HCT116 (cell line): ENCODE measurements at regions not wholly inside any gene's neighbourhood (a gene's known extent, or its start where the extent isn't known, plus 50 kb on each side); places are given as distances from the start of the nearest gene placed in this dataset.

Experiments used
- ATAC-seq: fragments of 200-7000 bp; cut with Tn5 transposase; 2 replicates; pipeline ENCODE4 v1.9.1; 2020; ENCODE audit warnings: mild to moderate bottlenecking, moderate library complexity
- BruUV-seq: library from RNA; stranded (reverse); fragments of 400-500 nt; replicated peaks from 2 replicates; lab custom pipeline; 2021; lab: Mats Ljungman, UMichigan
- CTCF ChIA-PET: fragments of 300-600 bp; sonication (Branson Sonifier 250); formaldehyde crosslinking; loops from one replicate; lab custom pipeline; 2021; ENCODE audit warnings: antibody characterized with exemption; lab: Charles Lee
- POLR2A ChIA-PET: fragments of 300-600, 350-600 bp; sonication (Branson Sonifier 250); formaldehyde crosslinking; loops from one replicate; lab custom pipeline; 2021; ENCODE audit warnings: antibody characterized with exemption; lab: Charles Lee
- RAD21 ChIA-PET, 2 experiments: fragments of 300-600 bp; sonication (Branson Sonifier 250); formaldehyde crosslinking; loops; one replicate each; lab custom pipeline; 2023; ENCODE audit warnings: low total read pairs in 2 of 2; ENCODE audit not compliant: uncharacterized antibody in 2 of 2, unreplicated experiment in 2 of 2, low non-redundant PET in 1 of 2; lab: Charles Lee
- DNase-seq: peaks from one replicate; pipeline ENCODE4 v3.0.0-alpha.2; 2010; ENCODE audit warnings: low read depth, low spot score
- H2AFZ ChIP-seq: fragments of 200-600 bp; shearing (Covaris generic), sonication (generic); 2 replicates; pipeline ENCODE4 v1.6.1; 2017; ENCODE audit warnings: low read depth, mixed run types, mixed read lengths, antibody characterized with exemption, low read length; ENCODE audit not compliant: poor library complexity, severe bottlenecking
- H3K27ac ChIP-seq: 2 replicates; pipeline ENCODE4 v1.5.1; 2012; ENCODE audit warnings: low read depth, low read length
- H3K27me3 ChIP-seq: fragments of 200-600 bp; sonication (generic); 2 replicates; pipeline ENCODE4 v1.6.1; 2016; ENCODE audit warnings: mixed run types, low read length, mixed read lengths; ENCODE audit not compliant: insufficient read depth
- H3K36me3 ChIP-seq, 2 experiments: fragments of 200-500 bp in 1 of 2; fragments of 200-600 bp in 1 of 2; sonication (Bioruptor generic) in 1 of 2; sonication (generic) in 1 of 2; 2 replicates each; pipeline versions ENCODE4 v1.5.1 to v1.6.1; 2014 to 2016; ENCODE audit warnings: low read length in 2 of 2, inconsistent platforms in 1 of 2, mixed read lengths in 1 of 2, mixed run types in 1 of 2; ENCODE audit not compliant: insufficient read depth in 2 of 2, control insufficient read depth in 1 of 2
- H3K4me1 ChIP-seq, 2 experiments: fragments of 200-600 bp in 1 of 2; sonication (generic) in 1 of 2; 2 replicates each; pipeline versions ENCODE4 v1.5.1 to v1.6.1; 2012 to 2017; ENCODE audit warnings: low read length in 2 of 2, inconsistent platforms in 1 of 2, mild to moderate bottlenecking in 1 of 2, mixed read lengths in 1 of 2, mixed run types in 1 of 2, moderate library complexity in 1 of 2; ENCODE audit not compliant: insufficient read depth in 2 of 2, control insufficient read depth in 1 of 2
- H3K4me2 ChIP-seq: fragments of 200-600 bp; sonication (generic); 2 replicates; pipeline ENCODE4 v1.6.1; 2017; ENCODE audit warnings: mixed run types, low read length, mixed read lengths
- H3K4me3 ChIP-seq, 2 experiments: fragments of 200-600 bp in 1 of 2; sonication (generic) in 1 of 2; replicated peaks in 1 of 2; 2 replicates each; pipeline ENCODE4 v1.5.1; 2011 to 2016; ENCODE audit warnings: low read length in 2 of 2, control low read depth in 1 of 2, low read depth in 1 of 2, mild to moderate bottlenecking in 1 of 2, mixed read lengths in 1 of 2, mixed run types in 1 of 2
- H3K79me2 ChIP-seq: fragments of 200-600 bp; sonication (generic); 2 replicates; pipeline ENCODE4 v1.6.1; 2017; ENCODE audit warnings: mild to moderate bottlenecking, mixed run types, low read length, moderate library complexity, mixed read lengths; ENCODE audit not compliant: insufficient read depth
- H3K9ac ChIP-seq: fragments of 200-600 bp; sonication (generic); 2 replicates; pipeline ENCODE4 v1.6.1; 2016; ENCODE audit warnings: low read length, mixed read lengths
- H3K9me2 ChIP-seq: fragments of 200-600 bp; sonication (generic), shearing (Covaris generic); 2 replicates; pipeline ENCODE4 v1.6.1; 2017; ENCODE audit warnings: mixed run types, mild to moderate bottlenecking, moderate library complexity; ENCODE audit not compliant: insufficient read depth
- H3K9me3 ChIP-seq, 2 experiments: fragments of 200-500 bp in 1 of 2; fragments of 200-600 bp in 1 of 2; sonication (Bioruptor generic) in 1 of 2; sonication (generic) in 1 of 2; 2 replicates each; pipeline ENCODE4 v1.6.1; 2014 to 2017; ENCODE audit warnings: low read length in 2 of 2, mixed read lengths in 2 of 2, inconsistent platforms in 1 of 2, low read depth in 1 of 2, mild to moderate bottlenecking in 1 of 2, mixed run types in 1 of 2, moderate library complexity in 1 of 2; ENCODE audit not compliant: control insufficient read depth in 1 of 2, insufficient read depth in 1 of 2
- H4K20me1 ChIP-seq: fragments of 200-600 bp; sonication (generic), shearing (Covaris generic); 2 replicates; pipeline ENCODE4 v1.6.1; 2017; ENCODE audit warnings: mixed run types, mild to moderate bottlenecking, moderate library complexity; ENCODE audit not compliant: insufficient read depth
- EGR1 ChIP-seq: IDR thresholded peaks from 2 replicates; pipeline ENCODE4 v1.6.1; 2012; ENCODE audit warnings: low read depth
- ELF1 ChIP-seq: IDR thresholded peaks from 2 replicates; pipeline ENCODE4 v1.6.1; 2012; ENCODE audit warnings: low read depth, borderline replicate concordance
- EZH2 ChIP-seq: fragments of 200-600 bp; sonication (generic); IDR thresholded peaks from 2 replicates; pipeline ENCODE4 v1.6.1; 2017; ENCODE audit warnings: antibody characterized with exemption, mixed run types
- POLR2A ChIP-seq: IDR thresholded peaks from 2 replicates; pipeline ENCODE4 v1.7.0; 2011; ENCODE audit warnings: borderline replicate concordance; ENCODE audit not compliant: insufficient read depth, insufficient read length; ENCODE audit errors: extremely low read depth
- POLR2AphosphoS5 ChIP-seq: IDR thresholded peaks from 2 replicates; pipeline ENCODE4 v1.6.1; 2011; ENCODE audit warnings: mild to moderate bottlenecking, low read depth, low read length, moderate library complexity
- RAD21 ChIP-seq: IDR thresholded peaks from 2 replicates; pipeline ENCODE4 v1.6.1; 2012; ENCODE audit warnings: low read depth, mild to moderate bottlenecking
- SP1 ChIP-seq: IDR thresholded peaks from 2 replicates; pipeline ENCODE4 v1.6.1; 2012; ENCODE audit warnings: low read depth
- TCF7L2 ChIP-seq: IDR thresholded peaks from 2 replicates; pipeline ENCODE4 v1.7.0; 2011; ENCODE audit warnings: borderline replicate concordance, inconsistent platforms; ENCODE audit not compliant: insufficient read depth, insufficient read length; ENCODE audit errors: extremely low read depth
- YY1 ChIP-seq: IDR thresholded peaks from 2 replicates; pipeline ENCODE4 v1.6.1; 2011; ENCODE audit warnings: low read length, low read depth, moderate library complexity, mild to moderate bottlenecking; ENCODE audit not compliant: insufficient replicate concordance; ENCODE audit errors: extremely low read depth
- ZNF274 ChIP-seq: fragments of 200-500 bp; sonication (Bioruptor generic); IDR thresholded peaks from 2 replicates; pipeline ENCODE4 v1.6.1; 2014; ENCODE audit warnings: mild to moderate bottlenecking, low read depth, low read length, inconsistent platforms
- intact Hi-C: fragments of 100-400 bp; cut with micrococcal nuclease; formaldehyde crosslinking; loops from 2 replicates; pipeline ENCODE4 v1.10.0; 2022
- TF ChIP-seq, protein P1 (sequence below), 3 experiments: fragments of 200-600 bp in 1 of 3; sonication (generic) in 1 of 3; IDR thresholded peaks in 2 of 3; conservative IDR thresholded peaks in 1 of 3; 2 replicates each; pipeline ENCODE4 v1.5.1; 2012 to 2017; ENCODE audit warnings: low read depth in 2 of 3, low read length in 2 of 3, antibody characterized with exemption in 1 of 3, borderline replicate concordance in 1 of 3, control low read depth in 1 of 3, mild to moderate bottlenecking in 1 of 3, mixed read lengths in 1 of 3, mixed run types in 1 of 3, moderate library complexity in 1 of 3; ENCODE audit not compliant: insufficient read depth in 1 of 3
- TF ChIP-seq, protein P2 (sequence below): IDR thresholded peaks from 2 replicates; pipeline ENCODE4 v1.6.1; 2012
- TF ChIP-seq, protein P3 (sequence below): IDR thresholded peaks from 2 replicates; pipeline ENCODE4 v1.6.1; 2012

DNA sequence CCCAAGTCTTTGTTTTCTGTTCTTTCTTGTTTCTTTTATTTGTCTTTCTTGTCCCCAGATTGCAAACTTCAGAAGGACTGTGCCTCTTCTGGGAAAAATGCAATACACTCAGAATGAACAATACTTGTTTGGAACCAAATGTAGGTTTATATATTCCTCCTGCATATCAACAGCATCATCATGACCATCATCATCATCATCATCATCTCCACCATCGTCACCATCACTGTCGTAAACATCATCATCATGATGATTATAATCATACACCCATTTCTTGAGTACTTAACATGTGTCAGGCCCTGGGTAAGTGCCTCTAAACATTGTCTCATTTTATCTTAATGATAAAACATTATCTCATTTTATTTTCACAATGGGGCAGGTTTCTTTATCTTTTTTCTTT lies 476.8 kb downstream of the CCSER2 start:
- ChIA-PET CTCF (no interaction called here), POLR2A (no interaction called here)
- Histone ChIP-seq H3K27me3 (0 out of 2 replicates have a peak, but pooled peaks cover 12% of the 10 kb centered on the region), H3K36me3 (no peaks in the 10 kb centered on the region), H4K20me1 (no peaks in the 10 kb centered on the region), H3K4me1 (no peaks in the 10 kb centered on the region), H3K4me2 (no peak overlapping the region), H3K4me3 (no peak overlapping the region), H3K9me2 (no peaks in the 10 kb centered on the region)
- no peak for DNase-seq
- intact Hi-C loops: no loop called here
- no peak for ATAC-seq
- TF ChIP-seq RAD21 (no peak), SP1 (no peak), TCF7L2 (no peak), POLR2A (no peak), ELF1 (no peak), EGR1 (no peak), POLR2AphosphoS5 (no peak), YY1 (no peak), ZNF274 (no peak), EZH2 (no peak)
- TF ChIP-seq, protein P1, sequence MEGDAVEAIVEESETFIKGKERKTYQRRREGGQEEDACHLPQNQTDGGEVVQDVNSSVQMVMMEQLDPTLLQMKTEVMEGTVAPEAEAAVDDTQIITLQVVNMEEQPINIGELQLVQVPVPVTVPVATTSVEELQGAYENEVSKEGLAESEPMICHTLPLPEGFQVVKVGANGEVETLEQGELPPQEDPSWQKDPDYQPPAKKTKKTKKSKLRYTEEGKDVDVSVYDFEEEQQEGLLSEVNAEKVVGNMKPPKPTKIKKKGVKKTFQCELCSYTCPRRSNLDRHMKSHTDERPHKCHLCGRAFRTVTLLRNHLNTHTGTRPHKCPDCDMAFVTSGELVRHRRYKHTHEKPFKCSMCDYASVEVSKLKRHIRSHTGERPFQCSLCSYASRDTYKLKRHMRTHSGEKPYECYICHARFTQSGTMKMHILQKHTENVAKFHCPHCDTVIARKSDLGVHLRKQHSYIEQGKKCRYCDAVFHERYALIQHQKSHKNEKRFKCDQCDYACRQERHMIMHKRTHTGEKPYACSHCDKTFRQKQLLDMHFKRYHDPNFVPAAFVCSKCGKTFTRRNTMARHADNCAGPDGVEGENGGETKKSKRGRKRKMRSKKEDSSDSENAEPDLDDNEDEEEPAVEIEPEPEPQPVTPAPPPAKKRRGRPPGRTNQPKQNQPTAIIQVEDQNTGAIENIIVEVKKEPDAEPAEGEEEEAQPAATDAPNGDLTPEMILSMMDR (IDR thresholded peaks at IDR 0.05 in 2 of 3, conservative IDR thresholded peaks at IDR 0.05 in 1 of 3; ENCODE audit: borderline replicate concordance in 1 of 3, insufficient read depth in 1 of 3, low read depth in 2 of 3, low read length in 2 of 3): no peak
- TF ChIP-seq, protein P2, sequence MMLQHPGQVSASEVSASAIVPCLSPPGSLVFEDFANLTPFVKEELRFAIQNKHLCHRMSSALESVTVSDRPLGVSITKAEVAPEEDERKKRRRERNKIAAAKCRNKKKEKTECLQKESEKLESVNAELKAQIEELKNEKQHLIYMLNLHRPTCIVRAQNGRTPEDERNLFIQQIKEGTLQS: no peak
- TF ChIP-seq, protein P3, sequence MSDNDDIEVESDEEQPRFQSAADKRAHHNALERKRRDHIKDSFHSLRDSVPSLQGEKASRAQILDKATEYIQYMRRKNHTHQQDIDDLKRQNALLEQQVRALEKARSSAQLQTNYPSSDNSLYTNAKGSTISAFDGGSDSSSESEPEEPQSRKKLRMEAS: no peak
- TF ChIP-seq, all 23 proteins: peak for 0
- no TSS peak for BruUV-seq
- Histone ChIP-seq H2AFZ (no peak overlapping the region), H3K27ac (no peak overlapping the region), H3K9ac (no peak overlapping the region), H3K79me2 (no peaks in the 10 kb centered on the region), H3K9me3 (no peaks in the 10 kb centered on the region)
- RAD21 ChIA-PET: no interaction called here
